KBM-7 (cell line): ENCODE measurements at regions not wholly inside any gene's neighbourhood (a gene's known extent, or its start where the extent isn't known, plus 50 kb on each side); places are given as distances from the start of the nearest gene placed in this dataset.

Experiments used
- DNase-seq: peaks from one replicate; pipeline ENCODE4 v3.0.0-alpha.2; 2015
- in situ Hi-C: fragments of 300-500 bp; cut with MboI; formaldehyde crosslinking; loops from 2 replicates; pipeline ENCODE4 v1.14.3; 2020; ENCODE audit warnings: low sequenced_read_pairs, low pct_unique_long_range_greater_than_20kb, mixed read lengths

GRCh38 chr15:39216816-39217215, 364.1 kb upstream of the THBS1 start:
- in situ Hi-C loops, result no loop called here
- DNase-seq, result no peak

- in situ Hi-C loops, result no loop called here
- no peak for DNase-seq
Observed at GRCh38 chr15:39219608-39220007, 361.3 kb upstream of the THBS1 start.

GRCh38 chr15:39226169-39226937, 354.5 kb upstream of the THBS1 start:
- no peak for DNase-seq
- in situ Hi-C loops, result no loop called here

GRCh38 chr15:39227001-39227400, 353.9 kb upstream of the THBS1 start:
- in situ Hi-C loops, result no loop called here
- no peak for DNase-seq

GRCh38 chr15:39228889-39229288, 352.0 kb upstream of the THBS1 start:
- DNase-seq, result no peak
- in situ Hi-C loops, result no loop called here

GRCh38 chr15:39230205-39230907, 350.5 kb upstream of the THBS1 start:
- DNase-seq, result no peak
- in situ Hi-C loops, result no loop called here

GRCh38 chr15:39230908-39231285, 350.0 kb upstream of the THBS1 start:
- no peak for DNase-seq
- in situ Hi-C loops, result no loop called here

GRCh38 chr15:39232512-39232911, 348.4 kb upstream of the THBS1 start:
- in situ Hi-C loops, result no loop called here
- no peak for DNase-seq

- no peak for DNase-seq
- in situ Hi-C loops, result no loop called here
Observed at GRCh38 chr15:39235084-39235795, 345.6 kb upstream of the THBS1 start.

- in situ Hi-C loops, result no loop called here
- DNase-seq, result no peak
Observed at GRCh38 chr15:39236375-39236774, 344.5 kb upstream of the THBS1 start.

GRCh38 chr15:39238443-39238842, 342.4 kb upstream of the THBS1 start:
- no peak for DNase-seq
- in situ Hi-C loops, result no loop called here

- in situ Hi-C loops, result no loop called here
- DNase-seq, result no peak
Observed at GRCh38 chr15:39239562-39239961, 341.3 kb upstream of the THBS1 start.

GRCh38 chr15:39242345-39242744, 338.5 kb upstream of the THBS1 start:
- DNase-seq, result no peak
- in situ Hi-C loops, result no loop called here

GRCh38 chr15:39243396-39243795, 337.5 kb upstream of the THBS1 start:
- no peak for DNase-seq
- in situ Hi-C loops, result no loop called here

- DNase-seq, result no peak
- in situ Hi-C loops, result no loop called here
Observed at GRCh38 chr15:39244776-39245175, 336.1 kb upstream of the THBS1 start.

GRCh38 chr15:39246523-39246922, 334.4 kb upstream of the THBS1 start:
- in situ Hi-C loops, result no loop called here
- no peak for DNase-seq

- in situ Hi-C loops, result no loop called here
Observed at GRCh38 chr15:39247574-39247973, 333.3 kb upstream of the THBS1 start.

GRCh38 chr15:39248204-39248603, 332.7 kb upstream of the THBS1 start:
- in situ Hi-C loops, result no loop called here
- DNase-seq, result no peak

More at GRCh38 chr15:39247574-39247973, 333.3 kb upstream of the THBS1 start:
- DNase-seq, result no peak

GRCh38 chr15:39250001-39250400, 330.9 kb upstream of the THBS1 start:
- in situ Hi-C loops, result no loop called here
- DNase-seq, result no peak
